Suprapubic skin (tissue), 4 donors: ENCODE measurements at regions not wholly inside any gene's neighbourhood (a gene's known extent, or its start where the extent isn't known, plus 50 kb on each side); places are given as distances from the start of the nearest gene placed in this dataset.

Experiments
- DNase-seq, 2 donors: peaks; one replicate each; pipeline ENCODE4 v3.0.0-alpha.2; 2019; ENCODE audit warnings: low spot score in 2 of 2
- H3K27ac ChIP-seq: fragments of 200-600 bp; sonication (generic); one replicate; pipeline ENCODE4 v1.5.1; 2019
- H3K27me3 ChIP-seq: fragments of 200-600 bp; sonication (generic); one replicate; pipeline ENCODE4 v1.5.1; 2019
- H3K36me3 ChIP-seq: fragments of 200-600 bp; sonication (generic); one replicate; pipeline ENCODE4 v1.5.1; 2019
- H3K4me1 ChIP-seq: fragments of 200-600 bp; sonication (generic); one replicate; pipeline ENCODE4 v1.5.1; 2019
- H3K4me3 ChIP-seq: fragments of 200-600 bp; sonication (generic); one replicate; pipeline ENCODE4 v1.5.1; 2019; ENCODE audit warnings: mild to moderate bottlenecking
- H3K9me3 ChIP-seq: fragments of 200-600 bp; sonication (generic); one replicate; pipeline ENCODE4 v1.5.1; 2019
- CTCF ChIP-seq, 2 donors: fragments of 200-600 bp in 1 of 2; fragments of 450-650 bp in 1 of 2; sonication (generic) in 1 of 2; IDR thresholded peaks; one replicate each; pipeline ENCODE4 v1.5.1; 2016 to 2019; ENCODE audit warnings: antibody characterized with exemption in 2 of 2, mild to moderate bottlenecking in 1 of 2, moderate library complexity in 1 of 2
- EP300 ChIP-seq: sonication (generic); formaldehyde crosslinking; IDR thresholded peaks from one replicate; pipeline ENCODE4 v1.6.1; 2017; ENCODE audit warnings: antibody characterized with exemption
- POLR2A ChIP-seq, 2 donors: fragments of 450-650 bp; IDR thresholded peaks; one replicate each; pipeline ENCODE4 v1.6.1; 2017; ENCODE audit warnings: antibody characterized with exemption in 2 of 2, mild to moderate bottlenecking in 2 of 2, moderate library complexity in 2 of 2
- POLR2AphosphoS5 ChIP-seq, 3 donors: sonication (generic); formaldehyde crosslinking; IDR thresholded peaks; one replicate each; pipeline ENCODE4 v1.6.1; 2017; ENCODE audit warnings: antibody characterized with exemption in 3 of 3
- WGBS: methylation state at CpG from one replicate; pipeline ENCODE4 v1.1.5; 2018; 5-methylcytosine and 5-hydroxymethylcytosine counted together

- no peak for TF ChIP-seq POLR2A (IDR thresholded peaks at IDR 0.05)
- TF ChIP-seq CTCF (IDR thresholded peaks at IDR 0.05) = no peak
- no peak for TF ChIP-seq POLR2AphosphoS5 (IDR thresholded peaks at IDR 0.05)
- TF ChIP-seq EP300 = no peak
- peaks cover 39% of the 10 kb centered on the region for H3K27me3 ChIP-seq
- no peak overlapping the region for H3K27ac ChIP-seq
- WGBS = 87% methylated on average over 18 of the region's 18 CpGs
- H3K9me3 ChIP-seq = no peaks in the 10 kb centered on the region
- no peaks in the 10 kb centered on the region for H3K4me1 ChIP-seq
- H3K4me3 ChIP-seq = no peak overlapping the region
- no peaks in the 10 kb centered on the region for H3K36me3 ChIP-seq
- no peak for DNase-seq
Observed at GRCh38 chr20:59414936-59415623, 114.7 kb downstream of the EDN3 start.

- TF ChIP-seq POLR2AphosphoS5 (IDR thresholded peaks at IDR 0.05) = no peak
- no peak for TF ChIP-seq CTCF (IDR thresholded peaks at IDR 0.05)
- no peak for TF ChIP-seq EP300
- no peak for TF ChIP-seq POLR2A (IDR thresholded peaks at IDR 0.05)
Observed at GRCh38 chr20:59416916-59417315, 116.5 kb downstream of the EDN3 start.

GRCh38 chr20:59421089-59421488 lies 120.7 kb downstream of the EDN3 start:
- WGBS = 75% methylated on average over 6 of the region's 6 CpGs
- Histone ChIP-seq H3K4me3 (no peak overlapping the region), H3K9me3 (no peaks in the 10 kb centered on the region), H3K27me3 (peaks cover 16% of the 10 kb centered on the region), H3K36me3 (no peaks in the 10 kb centered on the region), H3K4me1 (no peaks in the 10 kb centered on the region), H3K27ac (no peak overlapping the region)
- no peak for DNase-seq
- no peak for TF ChIP-seq EP300
- TF ChIP-seq POLR2AphosphoS5 (IDR thresholded peaks at IDR 0.05) = no peak
- TF ChIP-seq CTCF (IDR thresholded peaks at IDR 0.05) = no peak
- TF ChIP-seq POLR2A (IDR thresholded peaks at IDR 0.05) = no peak

More at GRCh38 chr20:59416916-59417315, 116.5 kb downstream of the EDN3 start:
- H3K27ac ChIP-seq = no peak overlapping the region
- H3K9me3 ChIP-seq = no peaks in the 10 kb centered on the region
- WGBS = 72% methylated on average over 5 of the region's 5 CpGs
- peaks cover 29% of the 10 kb centered on the region for H3K27me3 ChIP-seq
- no peaks in the 10 kb centered on the region for H3K36me3 ChIP-seq
- no peak for DNase-seq
- no peaks in the 10 kb centered on the region for H3K4me1 ChIP-seq
- no peak overlapping the region for H3K4me3 ChIP-seq

- Histone ChIP-seq H3K27me3 (peaks cover 11% of the 10 kb centered on the region), H3K36me3 (no peaks in the 10 kb centered on the region), H3K9me3 (no peaks in the 10 kb centered on the region), H3K4me1 (no peaks in the 10 kb centered on the region), H3K4me3 (no peak overlapping the region), H3K27ac (no peak overlapping the region)
- DNase-seq = no peak
- TF ChIP-seq POLR2AphosphoS5 (IDR thresholded peaks at IDR 0.05) = no peak
- no peak for TF ChIP-seq CTCF (IDR thresholded peaks at IDR 0.05)
- TF ChIP-seq POLR2A (IDR thresholded peaks at IDR 0.05) = no peak
- TF ChIP-seq EP300 = no peak
- WGBS = 60% methylated on average over 13 of the region's 13 CpGs
Observed at GRCh38 chr20:59421920-59422637, 121.7 kb downstream of the EDN3 start.

GRCh38 chr20:59422872-59423544 lies 122.6 kb downstream of the EDN3 start:
- Histone ChIP-seq H3K27me3 (peaks cover 5% of the 10 kb centered on the region), H3K36me3 (no peaks in the 10 kb centered on the region), H3K4me3 (no peak overlapping the region), H3K27ac (no peak overlapping the region), H3K4me1 (no peaks in the 10 kb centered on the region), H3K9me3 (no peaks in the 10 kb centered on the region)
- WGBS = 63% methylated on average over 9 of the region's 10 CpGs
- no peak for DNase-seq
- no peak for TF ChIP-seq CTCF (IDR thresholded peaks at IDR 0.05)
- no peak for TF ChIP-seq POLR2AphosphoS5 (IDR thresholded peaks at IDR 0.05)
- TF ChIP-seq POLR2A (IDR thresholded peaks at IDR 0.05) = no peak
- TF ChIP-seq EP300 = no peak
